WI38 (cell line): ENCODE measurements at regions not wholly inside any gene's neighbourhood (a gene's known extent, or its start where the extent isn't known, plus 50 kb on each side); places are given as distances from the start of the nearest gene placed in this dataset.

Experiments used
- H3K4me3 ChIP-seq: 2 replicates; pipeline ENCODE4 v1.5.1; 2011; ENCODE audit warnings: low read depth, mild to moderate bottlenecking, control low read depth, low read length
- TF ChIP-seq, protein P1 (sequence below): IDR thresholded peaks from 2 replicates; pipeline ENCODE4 v1.5.1; 2012; ENCODE audit warnings: low read depth, mild to moderate bottlenecking, control low read depth, low read length

GRCh38 chr1:222443566-222443965 lies 104.3 kb downstream of the HHIPL2 start:
- TF ChIP-seq, protein P1, sequence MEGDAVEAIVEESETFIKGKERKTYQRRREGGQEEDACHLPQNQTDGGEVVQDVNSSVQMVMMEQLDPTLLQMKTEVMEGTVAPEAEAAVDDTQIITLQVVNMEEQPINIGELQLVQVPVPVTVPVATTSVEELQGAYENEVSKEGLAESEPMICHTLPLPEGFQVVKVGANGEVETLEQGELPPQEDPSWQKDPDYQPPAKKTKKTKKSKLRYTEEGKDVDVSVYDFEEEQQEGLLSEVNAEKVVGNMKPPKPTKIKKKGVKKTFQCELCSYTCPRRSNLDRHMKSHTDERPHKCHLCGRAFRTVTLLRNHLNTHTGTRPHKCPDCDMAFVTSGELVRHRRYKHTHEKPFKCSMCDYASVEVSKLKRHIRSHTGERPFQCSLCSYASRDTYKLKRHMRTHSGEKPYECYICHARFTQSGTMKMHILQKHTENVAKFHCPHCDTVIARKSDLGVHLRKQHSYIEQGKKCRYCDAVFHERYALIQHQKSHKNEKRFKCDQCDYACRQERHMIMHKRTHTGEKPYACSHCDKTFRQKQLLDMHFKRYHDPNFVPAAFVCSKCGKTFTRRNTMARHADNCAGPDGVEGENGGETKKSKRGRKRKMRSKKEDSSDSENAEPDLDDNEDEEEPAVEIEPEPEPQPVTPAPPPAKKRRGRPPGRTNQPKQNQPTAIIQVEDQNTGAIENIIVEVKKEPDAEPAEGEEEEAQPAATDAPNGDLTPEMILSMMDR, result no peak
- H3K4me3 ChIP-seq, result no peak overlapping the region

DNA sequence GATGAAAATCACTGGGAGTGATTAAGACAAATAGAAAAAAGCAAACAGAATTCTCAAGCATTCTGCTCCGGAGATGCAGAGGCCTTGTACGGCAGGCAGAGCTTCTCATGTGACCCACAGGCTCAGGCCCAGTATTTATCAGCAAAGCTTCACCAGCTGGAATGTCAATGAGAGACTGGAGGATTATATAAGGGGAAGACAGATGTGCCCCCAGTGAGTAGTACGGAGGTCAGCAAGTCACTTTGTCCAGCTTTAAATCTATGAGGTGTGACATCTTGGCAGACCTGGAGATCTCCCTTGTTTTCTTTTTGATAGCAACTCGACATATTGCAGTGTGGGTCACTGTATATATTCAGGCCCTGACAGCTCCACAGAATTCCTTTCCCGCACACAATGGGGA lies 106.8 kb downstream of the HHIPL2 start:
- no peak overlapping the region for H3K4me3 ChIP-seq
- TF ChIP-seq, protein P1, result no peak

DNA sequence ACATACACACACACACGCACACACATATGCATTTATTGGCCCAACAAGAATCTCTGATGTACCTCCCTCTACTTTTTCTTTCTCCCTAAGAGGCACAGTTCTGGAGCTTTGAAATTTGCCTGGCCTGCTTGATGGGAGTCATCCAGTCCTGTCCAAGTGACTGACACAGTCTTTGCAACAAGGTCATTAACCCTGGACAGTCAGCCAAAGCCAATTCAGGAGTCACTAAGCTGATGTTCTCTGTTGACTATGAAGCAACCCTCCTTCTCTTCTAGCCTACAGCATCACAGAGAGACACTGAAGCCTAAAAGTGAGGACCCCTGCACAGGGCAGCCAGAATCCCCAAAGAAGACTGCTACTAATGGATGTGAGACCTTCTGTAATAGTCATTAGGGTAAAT lies 123.1 kb downstream of the HHIPL2 start:
- TF ChIP-seq, protein P1, result no peak
- no peak overlapping the region for H3K4me3 ChIP-seq

DNA sequence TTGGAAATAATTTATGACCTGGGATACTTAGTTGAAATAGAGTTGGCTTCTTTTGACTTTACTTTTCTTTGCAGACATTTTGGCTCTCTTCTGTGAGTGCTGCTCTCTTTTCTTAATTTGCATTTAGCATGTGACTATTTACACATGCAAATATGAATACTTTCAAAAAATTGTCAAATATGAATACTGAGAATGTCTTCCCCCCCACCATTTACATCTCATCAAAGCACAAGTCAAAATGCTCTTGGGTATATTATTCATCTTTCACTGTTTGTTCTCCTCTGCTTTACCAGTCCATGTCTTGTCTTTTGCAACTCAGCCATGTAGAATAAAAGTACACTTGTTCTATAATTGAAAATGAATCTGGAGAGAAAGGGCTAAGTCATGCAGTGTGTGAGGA lies 126.5 kb downstream of the HHIPL2 start:
- TF ChIP-seq, protein P1, result no peak

DNA sequence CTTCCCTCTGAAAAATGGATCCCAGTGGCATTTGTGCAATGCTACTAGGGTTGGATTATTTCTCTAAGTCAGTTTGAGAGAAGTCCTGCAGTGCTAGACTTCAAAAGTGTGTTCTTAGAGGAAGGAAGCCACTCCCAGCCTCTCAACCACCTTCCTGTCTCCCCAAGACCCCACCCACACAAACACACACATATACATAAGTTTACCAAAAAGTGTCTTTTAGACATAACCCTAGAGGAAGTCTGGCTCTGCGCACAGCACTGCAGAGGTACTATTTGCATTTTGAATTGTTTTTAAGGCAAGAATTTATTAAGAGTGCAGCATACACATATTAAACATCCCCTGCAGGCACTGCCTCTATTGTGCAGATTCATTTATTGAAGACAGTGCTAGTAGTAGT lies 127.3 kb downstream of the HHIPL2 start:
- H3K4me3 ChIP-seq, result no peak overlapping the region
- TF ChIP-seq, protein P1, result no peak

More for the DNA sequence above, 126.5 kb downstream of the HHIPL2 start:
- H3K4me3 ChIP-seq, result no peak overlapping the region

- no peak overlapping the region for H3K4me3 ChIP-seq
- TF ChIP-seq, protein P1, result no peak
Measured at GRCh38 chr1:222418654-222419053, 129.2 kb downstream of the HHIPL2 start.

DNA sequence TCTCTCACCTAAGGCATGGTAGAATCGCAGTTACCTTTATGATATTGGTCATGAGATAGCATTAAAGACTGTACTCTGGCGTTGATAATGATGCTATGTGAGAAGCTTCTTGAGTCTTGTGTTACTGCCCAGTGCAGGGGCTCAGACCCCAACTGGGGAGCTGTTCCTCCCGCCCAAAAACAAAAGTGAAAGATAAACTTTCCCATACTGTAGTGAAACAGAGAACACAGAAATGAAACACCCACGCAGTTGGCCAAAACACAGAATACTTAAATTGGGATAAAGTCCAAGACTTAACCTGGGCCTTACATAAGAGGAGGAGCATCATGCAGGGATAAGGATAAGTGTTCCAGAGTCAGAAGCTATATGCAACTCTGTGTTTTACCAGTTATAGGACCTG lies 130.6 kb downstream of the HHIPL2 start:
- H3K4me3 ChIP-seq, result no peak overlapping the region
- TF ChIP-seq, protein P1, result no peak
